NCI-H1436 treated with DMSO at 0.1 percent for 48 hours (cell line): ENCODE measurements at regions not wholly inside any gene's neighbourhood (a gene's known extent, or its start where the extent isn't known, plus 50 kb on each side); places are given as distances from the start of the nearest gene placed in this dataset.

ENCODE experiments used
- DNase-seq: peaks from one replicate; lab custom pipeline; 2025; lab: John Stamatoyannopoulos, UW

GRCh38 chr3:120838441-120839091 is 69.4 kb upstream of the STXBP5L start:
- DNase-seq: no peak

GRCh38 chr3:120839120-120839519 is 68.9 kb upstream of the STXBP5L start:
- DNase-seq: no peak

- no peak for DNase-seq
Measured at GRCh38 chr3:120841264-120841663, 66.7 kb upstream of the STXBP5L start.

GRCh38 chr3:120846073-120846472 is 61.9 kb upstream of the STXBP5L start:
- no peak for DNase-seq

GRCh38 chr3:120848503-120848902 is 59.5 kb upstream of the STXBP5L start:
- DNase-seq: no peak

- peak; percentile 71 for DNase-seq
Measured at GRCh38 chr3:120850381-120851295, 57.4 kb upstream of the STXBP5L start.

GRCh38 chr3:120852412-120852811 is 55.6 kb upstream of the STXBP5L start:
- no peak for DNase-seq

GRCh38 chr3:120853416-120853815 is 54.6 kb upstream of the STXBP5L start:
- no peak for DNase-seq

GRCh38 chr3:120854908-120855526 is 53.0 kb upstream of the STXBP5L start:
- no peak for DNase-seq

GRCh38 chr3:120855665-120856437 is 52.2 kb upstream of the STXBP5L start:
- no peak for DNase-seq
